ENCODE measurements at regions not wholly inside any gene's neighbourhood (a gene's known extent, or its start where the extent isn't known, plus 50 kb on each side); places are given as distances from the start of the nearest gene placed in this dataset.

DNA sequence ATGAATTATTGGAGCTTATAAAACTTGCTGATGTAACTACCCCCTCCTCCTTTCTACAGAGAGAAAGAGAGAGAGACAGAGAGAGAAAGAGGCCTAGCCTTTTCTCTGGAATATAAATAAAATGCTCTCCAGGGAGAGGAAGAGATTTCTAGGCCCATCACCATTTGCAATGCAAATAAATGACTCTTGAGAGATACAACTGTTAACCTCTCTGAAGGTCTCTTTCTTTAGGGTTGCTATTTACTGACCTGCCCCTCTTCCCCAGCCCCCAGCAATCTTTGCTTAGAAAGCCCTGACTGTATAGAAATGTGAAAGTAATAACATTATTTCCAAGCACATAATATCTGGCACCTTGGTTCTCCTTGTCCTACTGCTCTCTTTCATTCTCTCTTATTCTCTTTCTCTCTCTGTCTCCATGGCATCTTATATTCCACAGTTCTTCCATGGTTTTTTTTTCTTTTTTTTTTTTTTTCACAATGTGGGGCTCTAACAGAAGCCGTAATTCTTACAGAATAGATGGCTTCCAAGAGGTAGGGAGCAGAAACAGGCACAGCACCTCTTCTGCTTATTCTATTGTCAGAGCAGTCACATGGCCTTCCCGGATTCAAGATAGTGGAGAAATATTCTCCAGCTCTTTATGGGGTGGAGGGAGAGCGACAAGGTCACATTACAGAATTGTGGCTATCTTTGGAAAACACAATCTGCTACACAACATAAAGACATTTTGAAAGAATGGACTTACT, 1087.9 kb upstream of the NUDT12 start:
- H3K4me1 ChIP-seq (ENCODE audit: control insufficient read depth, insufficient read depth, low read length): no peaks in the 10 kb centered on the region
- no peak overlapping the region for H3K4me3 Mint-ChIP-seq
- H3K9me3 ChIP-seq (ENCODE audit: control insufficient read depth, low read length): no peaks in the 10 kb centered on the region
- TF ChIP-seq, protein P1, sequence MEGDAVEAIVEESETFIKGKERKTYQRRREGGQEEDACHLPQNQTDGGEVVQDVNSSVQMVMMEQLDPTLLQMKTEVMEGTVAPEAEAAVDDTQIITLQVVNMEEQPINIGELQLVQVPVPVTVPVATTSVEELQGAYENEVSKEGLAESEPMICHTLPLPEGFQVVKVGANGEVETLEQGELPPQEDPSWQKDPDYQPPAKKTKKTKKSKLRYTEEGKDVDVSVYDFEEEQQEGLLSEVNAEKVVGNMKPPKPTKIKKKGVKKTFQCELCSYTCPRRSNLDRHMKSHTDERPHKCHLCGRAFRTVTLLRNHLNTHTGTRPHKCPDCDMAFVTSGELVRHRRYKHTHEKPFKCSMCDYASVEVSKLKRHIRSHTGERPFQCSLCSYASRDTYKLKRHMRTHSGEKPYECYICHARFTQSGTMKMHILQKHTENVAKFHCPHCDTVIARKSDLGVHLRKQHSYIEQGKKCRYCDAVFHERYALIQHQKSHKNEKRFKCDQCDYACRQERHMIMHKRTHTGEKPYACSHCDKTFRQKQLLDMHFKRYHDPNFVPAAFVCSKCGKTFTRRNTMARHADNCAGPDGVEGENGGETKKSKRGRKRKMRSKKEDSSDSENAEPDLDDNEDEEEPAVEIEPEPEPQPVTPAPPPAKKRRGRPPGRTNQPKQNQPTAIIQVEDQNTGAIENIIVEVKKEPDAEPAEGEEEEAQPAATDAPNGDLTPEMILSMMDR (conservative IDR thresholded peaks at IDR 0.05): no peak
- H3K4me1 Mint-ChIP-seq: peaks cover 3% of the 10 kb centered on the region
- H3K27ac ChIP-seq (ENCODE audit: low read depth, low read length): no peak overlapping the region
- no peak overlapping the region for H3K9ac ChIP-seq (ENCODE audit: extremely low read depth, low read length, poor library complexity, severe bottlenecking)
- no peaks in the 10 kb centered on the region for H3K36me3 ChIP-seq (ENCODE audit: control insufficient read depth, insufficient read depth, low read length)
- DNase-seq: no peak
- WGBS, 2 experiments (ENCODE audit: insufficient coverage in 1 of 2, insufficient read length in 1 of 2): 72 to 100% methylated on average over 1 to 2 of the region's 3 CpGs
- no peak overlapping the region for H3K27ac Mint-ChIP-seq
- no peaks in the 10 kb centered on the region for H3K27me3 ChIP-seq (ENCODE audit: control insufficient read depth, insufficient read depth, low read length, poor library complexity, severe bottlenecking)
- H3K36me3 Mint-ChIP-seq (ENCODE audit: low read depth): no peaks in the 10 kb centered on the region
- no peaks in the 10 kb centered on the region for H3K9me3 Mint-ChIP-seq
- no peak overlapping the region for H3K4me3 ChIP-seq (ENCODE audit: low read length)
- peaks cover 68% of the 10 kb centered on the region for H3K27me3 Mint-ChIP-seq (ENCODE audit: insufficient read depth)

DNA sequence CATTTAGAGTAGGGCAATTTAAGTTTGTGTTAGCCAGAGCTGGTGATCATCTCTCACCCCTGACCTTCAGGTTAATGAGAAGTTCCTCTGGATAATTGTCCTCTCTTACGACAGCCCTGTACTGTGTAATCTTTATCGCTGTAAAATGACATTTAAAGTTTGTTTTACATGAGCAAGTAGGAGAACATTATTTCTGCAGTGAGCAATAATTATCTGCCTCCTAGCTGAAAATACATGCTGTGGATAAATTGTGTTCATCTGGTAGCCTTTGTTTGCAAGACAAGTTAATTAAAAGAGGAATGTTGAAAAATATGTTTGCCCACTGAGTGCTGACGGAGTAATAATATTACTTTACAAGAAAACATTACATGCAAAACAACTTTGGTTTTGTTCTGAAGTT, 1083.8 kb upstream of the NUDT12 start:
- WGBS, 2 experiments (ENCODE audit: insufficient coverage in 1 of 2, insufficient read length in 1 of 2): 92 to 100% methylated on average over 1 to 3 of the region's 3 CpGs
- no peak overlapping the region for H3K4me3 Mint-ChIP-seq
- H3K9me3 Mint-ChIP-seq: no peaks in the 10 kb centered on the region
- H3K36me3 Mint-ChIP-seq (ENCODE audit: low read depth): no peaks in the 10 kb centered on the region
- Histone ChIP-seq H3K9ac (ENCODE audit: extremely low read depth, low read length, poor library complexity, severe bottlenecking) (no peak overlapping the region), H3K27me3 (ENCODE audit: control insufficient read depth, insufficient read depth, low read length, poor library complexity, severe bottlenecking) (no peaks in the 10 kb centered on the region), H3K9me3 (ENCODE audit: control insufficient read depth, low read length) (no peaks in the 10 kb centered on the region), H3K27ac (ENCODE audit: low read depth, low read length) (no peak overlapping the region), H3K36me3 (ENCODE audit: control insufficient read depth, insufficient read depth, low read length) (no peaks in the 10 kb centered on the region), H3K4me1 (ENCODE audit: control insufficient read depth, insufficient read depth, low read length) (no peaks in the 10 kb centered on the region), H3K4me3 (ENCODE audit: low read length) (no peak overlapping the region)
- no peak for DNase-seq
- peaks cover 3% of the 10 kb centered on the region for H3K4me1 Mint-ChIP-seq
- TF ChIP-seq, protein P1 (conservative IDR thresholded peaks at IDR 0.05): no peak
- H3K27ac Mint-ChIP-seq: no peak overlapping the region
- H3K27me3 Mint-ChIP-seq (ENCODE audit: insufficient read depth): peaks cover 52% of the 10 kb centered on the region

DNA sequence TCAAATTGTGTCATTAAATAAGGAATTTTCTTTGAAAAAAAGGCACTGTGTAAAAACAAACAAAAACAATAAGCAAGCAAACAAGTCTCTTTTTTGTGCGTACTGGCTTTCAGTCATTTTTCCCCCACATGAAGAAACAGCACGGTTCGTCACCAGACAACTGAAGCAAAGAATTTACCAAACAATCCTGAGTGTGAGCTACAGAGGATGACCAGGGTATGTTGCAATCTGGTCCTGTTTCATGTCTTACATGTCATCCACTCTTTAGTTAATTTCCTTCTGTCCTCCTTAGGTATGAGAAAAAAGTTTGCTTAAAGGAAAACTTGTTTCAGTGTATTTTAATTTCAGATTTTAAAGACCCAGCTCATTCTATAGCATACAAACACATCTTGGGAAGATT, 1080.7 kb upstream of the NUDT12 start:
- Mint-ChIP-seq H3K9me3 (no peaks in the 10 kb centered on the region), H3K36me3 (ENCODE audit: low read depth) (no peaks in the 10 kb centered on the region), H3K27ac (no peak overlapping the region), H3K4me3 (no peak overlapping the region), H3K27me3 (ENCODE audit: insufficient read depth) (peaks cover 39% of the 10 kb centered on the region), H3K4me1 (no peaks in the 10 kb centered on the region)
- Histone ChIP-seq H3K4me3 (ENCODE audit: low read length) (no peak overlapping the region), H3K27ac (ENCODE audit: low read depth, low read length) (no peak overlapping the region), H3K27me3 (ENCODE audit: control insufficient read depth, insufficient read depth, low read length, poor library complexity, severe bottlenecking) (no peaks in the 10 kb centered on the region), H3K9me3 (ENCODE audit: control insufficient read depth, low read length) (no peaks in the 10 kb centered on the region), H3K9ac (ENCODE audit: extremely low read depth, low read length, poor library complexity, severe bottlenecking) (no peak overlapping the region), H3K4me1 (ENCODE audit: control insufficient read depth, insufficient read depth, low read length) (no peaks in the 10 kb centered on the region), H3K36me3 (ENCODE audit: control insufficient read depth, insufficient read depth, low read length) (no peaks in the 10 kb centered on the region)
- TF ChIP-seq, protein P1 (conservative IDR thresholded peaks at IDR 0.05): no peak
- WGBS, 2 experiments (ENCODE audit: insufficient coverage in 1 of 2, insufficient read length in 1 of 2): 85% methylated on average over 3 of the region's 3 CpGs; no CpG with 5 or more reads in 1 of the 2 experiments
- DNase-seq: no peak

All from endodermal cell (in vitro differentiated cells).